Fibroblast of skin of abdomen (primary cell): ENCODE measurements at regions not wholly inside any gene's neighbourhood (a gene's known extent, or its start where the extent isn't known, plus 50 kb on each side); places are given as distances from the start of the nearest gene placed in this dataset.
"Not testable (repeated sequence)": the region's sequence is repeated elsewhere in the genome, so short reads cannot be mapped to it uniquely, and the experiment has no call there.

Experiments used
- DNase-seq: peaks from one replicate; pipeline ENCODE4 v3.0.0-alpha.2; 2013

GRCh38 chr13:61136093-61136492 lies 279.6 kb downstream of the PCDH20 start:
- DNase-seq: peak; percentile 6

- no peak for DNase-seq
Measured at GRCh38 chr13:61135583-61135982, 280.1 kb downstream of the PCDH20 start.

- no peak for DNase-seq
Measured at GRCh38 chr13:61128850-61129645, 286.6 kb downstream of the PCDH20 start.

GRCh38 chr13:61123538-61124289 lies 291.9 kb downstream of the PCDH20 start:
- DNase-seq: no peak

GRCh38 chr13:61113140-61113658 lies 302.4 kb downstream of the PCDH20 start:
- DNase-seq: no peak

- no peak for DNase-seq
Measured at GRCh38 chr13:61111529-61111928, 304.1 kb downstream of the PCDH20 start.

- DNase-seq: no peak
Measured at GRCh38 chr13:61110732-61111131, 304.9 kb downstream of the PCDH20 start.

- no peak for DNase-seq
Measured at GRCh38 chr13:61109741-61110140, 305.9 kb downstream of the PCDH20 start.

- no peak for DNase-seq
Measured at GRCh38 chr13:61107989-61108388, 307.7 kb downstream of the PCDH20 start.

GRCh38 chr13:61095885-61096284 lies 319.8 kb downstream of the PCDH20 start:
- no peak for DNase-seq

GRCh38 chr13:61094865-61095264 lies 320.8 kb downstream of the PCDH20 start:
- DNase-seq: no peak

- not testable (repeated sequence) for DNase-seq
Measured at GRCh38 chr13:61089894-61090293, 325.8 kb downstream of the PCDH20 start.

- DNase-seq: peak; percentile 51
Measured at GRCh38 chr13:61086087-61086486, 329.6 kb downstream of the PCDH20 start.

- peak; percentile 69 for DNase-seq
Measured at GRCh38 chr13:61084988-61085387, 330.7 kb downstream of the PCDH20 start.

GRCh38 chr13:61078976-61079770 lies 336.5 kb downstream of the PCDH20 start:
- DNase-seq: no peak

GRCh38 chr13:61052175-61052574 lies 363.5 kb downstream of the PCDH20 start:
- DNase-seq: no peak

- no peak for DNase-seq
Measured at GRCh38 chr13:61045251-61045650, 370.4 kb downstream of the PCDH20 start.

GRCh38 chr13:61040181-61040580 lies 375.5 kb downstream of the PCDH20 start:
- DNase-seq: peak; percentile 3

- peak; percentile 4 for DNase-seq
Measured at GRCh38 chr13:61039302-61039701, 376.3 kb downstream of the PCDH20 start.

GRCh38 chr13:61036715-61037114 lies 378.9 kb downstream of the PCDH20 start:
- DNase-seq: peak; percentile 1

GRCh38 chr13:61030445-61030844 lies 385.2 kb downstream of the PCDH20 start:
- DNase-seq: no peak

- DNase-seq: no peak
Measured at GRCh38 chr13:61029064-61029463, 386.6 kb downstream of the PCDH20 start.

- no peak for DNase-seq
Measured at GRCh38 chr13:61024046-61024445, 391.6 kb downstream of the PCDH20 start.
